SK-N-MC (cell line): ENCODE measurements at regions not wholly inside any gene's neighbourhood (a gene's known extent, or its start where the extent isn't known, plus 50 kb on each side); places are given as distances from the start of the nearest gene placed in this dataset.
"Not testable (repeated sequence)": the region's sequence is repeated elsewhere in the genome, so short reads cannot be mapped to it uniquely, and the experiment has no call there.

Source experiments
- DNase-seq: peaks from one replicate; pipeline ENCODE4 v3.0.0-alpha.2; 2011; ENCODE audit warnings: low read depth, low spot score
- H3K27ac ChIP-seq: fragments of 200-600 bp; sonication (generic); 2 replicates; pipeline ENCODE4 v1.5.1; 2016; ENCODE audit warnings: mixed run types
- H3K36me3 ChIP-seq: fragments of 200-600 bp; sonication (generic); 2 replicates; pipeline ENCODE4 v1.6.1; 2017; ENCODE audit warnings: antibody characterized with exemption, low read length, mixed read lengths; ENCODE audit not compliant: insufficient read depth
- H3K4me3 ChIP-seq: fragments of 200-600 bp; sonication (generic); 2 replicates; pipeline ENCODE4 v1.5.1; 2016
- H3K9ac ChIP-seq: fragments of 200-600 bp; sonication (generic); 2 replicates; pipeline ENCODE4 v1.8.0; 2017; ENCODE audit warnings: mixed run types, mixed read lengths; ENCODE audit not compliant: insufficient read length
- H3K9me3 ChIP-seq: fragments of 200-600 bp; sonication (generic); 2 replicates; pipeline ENCODE4 v1.6.1; 2017; ENCODE audit warnings: low read depth, mild to moderate bottlenecking, antibody characterized with exemption, low read length, moderate library complexity, mixed read lengths
- EZH2 ChIP-seq: fragments of 200-600 bp; sonication (generic); IDR thresholded peaks from one replicate; pipeline ENCODE4 v1.6.1; 2017; ENCODE audit warnings: antibody characterized with exemption
- FOXP2 ChIP-seq: optimal IDR thresholded peaks from 2 replicates; pipeline ENCODE3; 2011; ENCODE audit warnings: mild to moderate bottlenecking, moderate library complexity; ENCODE audit not compliant: insufficient read depth; ENCODE audit errors: extremely low read length, control extremely low read depth
- POLR2AphosphoS5 ChIP-seq: IDR thresholded peaks from 2 replicates; pipeline ENCODE4 v1.6.1; 2012; ENCODE audit warnings: mild to moderate bottlenecking, low read depth, low read length, borderline replicate concordance

DNA sequence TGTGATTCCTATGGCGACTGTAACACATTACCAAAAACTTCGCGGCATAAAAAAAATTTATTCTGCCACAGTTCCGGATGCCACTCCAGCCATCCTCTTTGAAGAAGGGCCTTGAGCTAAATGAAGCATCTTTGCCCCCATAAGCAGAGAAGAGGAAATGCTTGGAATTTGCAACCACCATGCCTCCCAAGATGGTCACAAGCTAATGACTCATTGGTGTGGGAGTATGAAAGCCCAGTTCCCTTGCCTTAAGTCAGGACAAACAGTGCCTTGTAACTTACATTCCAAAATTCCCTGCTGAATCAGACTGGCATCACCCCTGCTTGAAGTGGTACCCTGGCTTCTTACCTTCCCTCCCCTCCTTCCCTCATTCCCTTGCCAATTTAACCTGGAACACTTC is 1077.4 kb downstream of the EPHA3 start:
- no peak for DNase-seq
- Histone ChIP-seq H3K9me3 (no peaks in the 10 kb centered on the region), H3K9ac (no peak overlapping the region), H3K4me3 (no peak overlapping the region), H3K27ac (no peak overlapping the region), H3K36me3 (no peaks in the 10 kb centered on the region)
- TF ChIP-seq EZH2: no peak
- no peak for TF ChIP-seq FOXP2
- TF ChIP-seq POLR2AphosphoS5: no peak

DNA sequence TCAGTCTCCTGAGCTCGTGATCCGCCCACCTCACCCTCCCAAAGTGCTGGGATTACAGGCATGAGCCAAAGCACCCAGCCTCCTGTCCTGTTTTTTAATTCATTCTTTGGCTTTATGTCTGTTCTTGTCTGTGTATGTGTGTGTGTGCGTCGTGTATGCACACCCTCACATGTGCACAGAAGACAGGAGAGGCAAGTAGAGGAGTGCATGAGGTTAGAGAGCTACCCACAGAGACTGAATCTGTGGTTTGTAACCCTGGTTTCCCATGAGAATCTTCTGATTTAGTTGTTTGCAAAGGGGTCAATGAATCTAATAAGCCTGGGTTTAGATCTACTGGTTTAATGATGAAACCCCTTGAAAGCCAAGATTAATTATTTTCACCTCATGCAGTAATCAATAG is 1090.0 kb downstream of the EPHA3 start:
- not testable (repeated sequence) for H3K36me3 ChIP-seq, H3K9ac ChIP-seq, H3K9me3 ChIP-seq, H3K4me3 ChIP-seq, DNase-seq, H3K27ac ChIP-seq

DNA sequence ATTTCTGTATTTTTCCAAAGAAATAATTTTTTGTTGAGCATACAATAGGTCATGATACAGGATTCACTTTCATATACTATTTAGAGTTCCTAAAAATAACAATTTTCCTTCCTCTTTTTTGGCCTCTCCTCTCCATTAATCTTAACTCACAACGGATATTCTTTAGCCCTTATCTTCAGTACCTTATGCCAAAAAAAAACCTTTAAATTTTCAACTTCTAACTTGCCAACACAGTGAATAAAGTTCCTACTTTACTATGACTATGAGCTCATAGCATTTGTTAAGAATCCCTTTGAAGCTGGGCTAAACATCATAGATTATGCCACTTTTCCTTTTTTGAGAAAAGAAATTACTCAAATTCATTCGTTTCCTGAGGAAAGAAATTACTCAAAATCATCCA is 1095.5 kb downstream of the EPHA3 start:
- H3K4me3 ChIP-seq, H3K9me3 ChIP-seq, H3K9ac ChIP-seq, DNase-seq, H3K36me3 ChIP-seq, H3K27ac ChIP-seq: not testable (repeated sequence)

DNA sequence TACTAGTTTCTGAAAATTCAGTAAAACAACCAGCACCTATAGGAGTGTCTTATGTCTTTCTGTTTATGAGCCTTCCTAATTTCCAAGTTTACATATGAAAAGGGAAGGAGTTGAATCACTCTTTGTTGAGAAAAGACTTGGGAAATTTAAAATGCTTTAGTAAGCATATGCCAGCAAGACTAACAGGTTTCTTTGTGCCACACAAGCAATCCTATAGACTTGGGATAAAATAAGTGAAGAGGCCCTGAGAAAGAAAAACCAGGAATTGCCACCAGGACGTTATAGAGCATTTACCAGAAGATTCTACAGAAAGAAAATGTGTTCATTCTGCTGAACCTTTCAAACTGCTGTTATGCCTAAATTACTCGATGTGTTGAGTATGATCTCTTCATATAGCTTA is 1099.1 kb downstream of the EPHA3 start:
- not testable (repeated sequence) for H3K27ac ChIP-seq, H3K9me3 ChIP-seq, DNase-seq

DNA sequence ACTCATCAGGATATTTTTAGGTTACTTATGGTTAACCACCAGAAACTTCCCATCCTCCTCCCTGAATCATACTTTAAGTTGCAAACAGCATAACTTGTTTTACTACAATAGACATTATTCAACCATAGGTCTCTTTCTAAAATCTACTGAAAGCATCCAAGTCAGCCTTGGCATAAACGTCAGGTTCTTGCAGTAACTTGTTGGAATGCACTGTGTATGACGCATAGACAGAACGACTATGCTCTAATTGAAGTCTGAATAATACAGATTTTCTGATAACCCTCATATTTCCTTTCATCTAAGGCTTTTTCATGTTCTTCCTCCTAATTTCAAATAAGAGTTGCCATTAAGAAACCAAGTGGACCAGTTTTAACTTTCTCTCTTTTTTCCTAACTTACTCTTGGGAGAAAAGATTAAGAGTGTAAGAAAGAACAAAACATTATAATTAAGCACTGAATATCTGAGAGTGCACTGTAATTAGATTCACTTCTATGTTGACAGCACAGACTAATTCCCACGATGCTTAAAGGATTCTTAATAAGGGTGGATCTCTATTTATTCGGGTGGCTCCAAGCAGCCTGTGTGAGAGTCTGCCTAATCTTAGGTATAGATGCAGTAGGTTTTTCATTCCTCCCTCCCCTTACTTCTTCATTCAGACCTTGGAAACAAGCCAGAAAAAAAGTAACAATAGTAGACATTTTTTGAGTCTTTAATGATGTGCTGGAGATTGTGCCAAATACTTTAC is 1100.1 kb downstream of the EPHA3 start:
- H3K4me3 ChIP-seq, H3K9ac ChIP-seq, H3K27ac ChIP-seq, DNase-seq, H3K36me3 ChIP-seq, H3K9me3 ChIP-seq: not testable (repeated sequence)

More for the DNA sequence above, 1099.1 kb downstream of the EPHA3 start:
- not testable (repeated sequence) for H3K9ac ChIP-seq, H3K36me3 ChIP-seq, H3K4me3 ChIP-seq

DNA sequence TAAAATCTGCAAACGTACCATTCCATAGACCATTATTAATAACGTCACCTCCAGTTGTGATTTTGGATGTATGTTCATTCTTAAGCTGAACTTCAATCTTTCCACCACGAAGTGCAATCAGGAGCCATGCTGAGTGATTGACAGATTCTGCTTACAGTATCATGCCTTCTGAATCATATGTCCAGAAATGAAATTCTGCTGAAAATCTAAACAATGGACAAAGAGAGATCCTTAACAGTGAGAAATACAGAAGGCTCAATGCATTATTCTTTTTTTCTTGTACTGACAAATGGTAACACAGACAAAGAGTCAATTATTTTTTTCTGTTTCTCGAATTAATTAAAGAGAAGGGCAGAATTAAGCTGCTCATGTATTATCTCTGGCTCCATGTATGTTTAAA is 1114.5 kb downstream of the EPHA3 start:
- Histone ChIP-seq H3K9ac (no peak overlapping the region), H3K36me3 (no peaks in the 10 kb centered on the region), H3K27ac (no peak overlapping the region), H3K4me3 (no peak overlapping the region), H3K9me3 (no peaks in the 10 kb centered on the region)
- DNase-seq: no peak
- TF ChIP-seq EZH2 (no peak), FOXP2 (no peak), POLR2AphosphoS5 (no peak)

DNA sequence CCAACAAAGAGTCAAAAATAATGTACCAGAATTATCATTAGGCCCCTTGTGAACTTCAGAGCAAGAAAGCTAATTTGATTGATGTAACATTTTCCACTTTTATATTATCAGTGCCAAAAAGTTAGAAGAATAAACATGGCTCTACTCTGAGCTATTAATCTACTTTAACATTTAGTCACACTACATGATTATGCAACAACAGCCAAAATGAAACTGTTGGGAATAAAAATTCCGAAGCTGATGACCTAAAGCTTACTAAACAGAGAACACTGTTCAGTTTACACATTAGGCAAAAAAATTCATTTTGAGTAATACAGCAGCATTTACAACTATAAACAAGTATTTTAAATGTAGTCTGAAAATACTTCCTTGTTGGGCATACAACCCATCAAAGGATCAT is 1134.1 kb downstream of the EPHA3 start:
- Histone ChIP-seq H3K9me3 (no peaks in the 10 kb centered on the region), H3K4me3 (no peak overlapping the region), H3K27ac (no peak overlapping the region), H3K9ac (no peak overlapping the region), H3K36me3 (no peaks in the 10 kb centered on the region)
- no peak for TF ChIP-seq FOXP2
- TF ChIP-seq POLR2AphosphoS5: no peak
- TF ChIP-seq EZH2: no peak
- no peak for DNase-seq

DNA sequence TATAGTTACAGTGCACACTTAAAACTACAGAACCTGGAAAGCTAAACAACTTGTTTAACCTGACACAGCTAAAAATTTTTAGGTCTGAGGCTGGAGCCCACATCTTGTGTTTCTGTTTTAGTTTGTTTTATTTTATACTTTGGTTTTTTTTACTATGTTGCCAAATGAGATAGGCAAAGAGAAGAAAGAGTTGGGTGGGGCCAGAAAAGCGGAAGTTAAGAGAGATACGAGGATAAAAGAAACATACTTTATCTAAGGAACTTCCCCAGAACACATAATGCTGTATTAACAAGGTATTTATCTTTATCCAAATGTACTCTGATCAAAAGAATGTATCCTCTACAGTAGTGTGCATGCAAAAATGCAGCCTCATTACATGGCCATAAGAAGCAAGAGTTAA is 1145.7 kb downstream of the EPHA3 start:
- Histone ChIP-seq H3K4me3 (no peak overlapping the region), H3K27ac (no peak overlapping the region), H3K9me3 (no peaks in the 10 kb centered on the region), H3K36me3 (no peaks in the 10 kb centered on the region), H3K9ac (no peak overlapping the region)
- no peak for DNase-seq
- TF ChIP-seq EZH2: no peak
- TF ChIP-seq FOXP2: no peak
- TF ChIP-seq POLR2AphosphoS5: no peak

DNA sequence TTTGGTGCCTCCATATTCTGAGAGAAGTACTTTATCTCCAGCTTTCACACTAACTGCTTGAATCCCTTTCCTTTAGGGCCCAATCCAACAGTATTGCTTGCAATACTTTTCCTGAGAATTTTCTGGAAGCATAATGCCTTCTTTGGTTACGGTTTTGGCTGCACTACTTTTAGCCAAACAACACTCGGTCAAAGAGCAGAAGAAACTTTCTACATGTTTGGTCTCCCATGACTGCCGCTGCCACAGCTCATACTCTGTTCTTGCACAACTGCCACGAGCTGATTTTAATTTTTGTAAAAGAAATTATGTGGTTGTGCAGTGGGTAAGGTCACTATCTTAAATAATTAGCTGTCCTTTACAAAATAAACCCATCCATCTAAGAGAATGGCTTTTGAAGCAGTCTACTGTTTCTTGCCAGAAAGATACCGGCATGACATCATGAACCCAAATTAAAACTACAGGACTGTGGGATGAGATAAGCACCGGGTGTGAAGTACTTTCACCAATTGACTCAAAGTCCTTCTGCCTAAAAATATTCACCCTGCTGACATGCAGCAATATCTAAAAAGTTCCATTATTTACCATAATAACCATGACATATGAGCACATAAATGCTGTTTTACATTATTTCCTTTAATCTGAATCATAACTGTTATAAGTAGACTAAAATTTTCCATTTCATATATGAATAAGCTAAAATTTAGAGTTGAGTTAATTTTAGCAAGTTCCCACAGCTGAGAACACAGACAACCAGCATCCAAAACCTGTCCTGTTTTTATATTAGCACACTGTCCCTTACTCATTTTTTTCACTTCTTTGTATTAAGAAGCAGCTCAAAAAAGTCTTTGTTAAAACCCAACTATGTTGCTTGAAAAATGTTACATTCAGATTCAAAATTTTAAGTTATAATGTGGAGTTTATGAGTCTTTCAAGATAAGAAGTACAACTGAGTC is 1154.3 kb downstream of the EPHA3 start:
- no peak for DNase-seq
- no peak overlapping the region for H3K27ac ChIP-seq
- TF ChIP-seq EZH2: no peak
- no peak for TF ChIP-seq POLR2AphosphoS5
- TF ChIP-seq FOXP2: no peak
- H3K36me3 ChIP-seq: no peaks in the 10 kb centered on the region
- H3K9ac ChIP-seq: no peak overlapping the region
- no peak overlapping the region for H3K4me3 ChIP-seq
- H3K9me3 ChIP-seq: no peaks in the 10 kb centered on the region
